ENCODE measurements at regions not wholly inside any gene's neighbourhood (a gene's known extent, or its start where the extent isn't known, plus 50 kb on each side); places are given as distances from the start of the nearest gene placed in this dataset.
A peak's percentile ranks its signal among the peaks of the same experiment; 100 is the strongest.

DNA sequence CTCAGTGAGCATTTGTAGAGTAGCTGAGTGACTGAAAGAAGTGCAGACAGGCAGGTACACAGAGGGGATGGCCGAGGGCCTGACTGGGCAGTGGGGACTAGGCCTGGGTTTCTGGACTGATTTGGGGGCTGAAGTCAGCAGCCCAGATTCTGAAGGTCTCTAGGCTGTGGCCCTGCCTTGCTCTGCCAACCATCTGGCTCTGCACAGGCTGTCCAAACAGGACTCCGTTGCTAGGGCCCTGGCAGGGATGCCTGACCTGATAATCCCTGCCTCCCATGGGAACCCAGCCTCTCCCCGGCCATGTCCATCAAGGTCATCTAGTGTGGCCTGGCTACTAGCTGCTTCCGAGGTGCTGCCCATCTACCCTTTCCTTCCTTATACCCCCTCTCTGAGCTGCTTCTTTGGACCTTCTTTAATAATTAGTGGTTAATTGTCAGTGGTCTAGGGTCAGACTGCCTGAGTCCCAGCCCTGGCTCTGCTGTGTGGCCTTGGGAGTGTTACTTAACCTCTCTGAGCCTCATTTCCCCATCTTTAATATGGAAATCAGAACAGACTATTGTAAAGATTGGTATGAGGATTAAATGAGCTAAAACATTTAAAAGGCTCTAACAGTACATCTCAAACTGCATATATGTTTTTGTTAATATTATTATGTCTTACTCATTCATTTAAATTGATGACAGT lies 137.9 kb downstream of the VEGFA start:
- no peaks in the 10 kb centered on the region for H3K4me1 Mint-ChIP-seq
- TF ChIP-seq, protein P1, sequence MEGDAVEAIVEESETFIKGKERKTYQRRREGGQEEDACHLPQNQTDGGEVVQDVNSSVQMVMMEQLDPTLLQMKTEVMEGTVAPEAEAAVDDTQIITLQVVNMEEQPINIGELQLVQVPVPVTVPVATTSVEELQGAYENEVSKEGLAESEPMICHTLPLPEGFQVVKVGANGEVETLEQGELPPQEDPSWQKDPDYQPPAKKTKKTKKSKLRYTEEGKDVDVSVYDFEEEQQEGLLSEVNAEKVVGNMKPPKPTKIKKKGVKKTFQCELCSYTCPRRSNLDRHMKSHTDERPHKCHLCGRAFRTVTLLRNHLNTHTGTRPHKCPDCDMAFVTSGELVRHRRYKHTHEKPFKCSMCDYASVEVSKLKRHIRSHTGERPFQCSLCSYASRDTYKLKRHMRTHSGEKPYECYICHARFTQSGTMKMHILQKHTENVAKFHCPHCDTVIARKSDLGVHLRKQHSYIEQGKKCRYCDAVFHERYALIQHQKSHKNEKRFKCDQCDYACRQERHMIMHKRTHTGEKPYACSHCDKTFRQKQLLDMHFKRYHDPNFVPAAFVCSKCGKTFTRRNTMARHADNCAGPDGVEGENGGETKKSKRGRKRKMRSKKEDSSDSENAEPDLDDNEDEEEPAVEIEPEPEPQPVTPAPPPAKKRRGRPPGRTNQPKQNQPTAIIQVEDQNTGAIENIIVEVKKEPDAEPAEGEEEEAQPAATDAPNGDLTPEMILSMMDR (IDR thresholded peaks at IDR 0.05) = no peak
- Histone ChIP-seq H3K36me3 (replicated peaks in 1 of 2; ENCODE audit: control insufficient read depth in 1 of 2, insufficient read depth in 2 of 2, low read length in 2 of 2) (no peaks in the 10 kb centered on the region), H3K9me3 (replicated peaks in 1 of 2; ENCODE audit: control insufficient read depth in 1 of 2, insufficient read depth in 1 of 2, low read length in 2 of 2) (no peaks in the 10 kb centered on the region), H2AFZ (ENCODE audit: insufficient read depth, low read depth, low read length, poor library complexity, severe bottlenecking) (no peak overlapping the region), H3K79me2 (ENCODE audit: insufficient read depth, low read length) (no peaks in the 10 kb centered on the region), H3K4me3 (replicated peaks in 1 of 3; ENCODE audit: low read depth in 2 of 3, low read length in 3 of 3) (no peak overlapping the region), H3K27ac (ENCODE audit: low read depth in 1 of 2, low read length in 2 of 2) (no peak overlapping the region), H3K9ac (ENCODE audit: insufficient read depth, low read length, poor library complexity, severe bottlenecking) (no peak overlapping the region), H3K4me2 (replicated peaks; ENCODE audit: extremely low read depth, low read length, poor library complexity, severe bottlenecking) (no peak overlapping the region), H3K27me3 (ENCODE audit: control insufficient read depth in 2 of 2, insufficient read depth in 2 of 2, low read length in 2 of 2) (no peaks in the 10 kb centered on the region), H4K20me1 (ENCODE audit: insufficient read depth, low read length) (no peaks in the 10 kb centered on the region), H3K4me1 (ENCODE audit: control insufficient read depth in 1 of 2, insufficient read depth in 2 of 2, low read length in 2 of 2) (no peaks in the 10 kb centered on the region)
- no peak for DNase-seq
- 90% methylated on average over 3 of the region's 4 CpGs for WGBS (ENCODE audit: insufficient coverage)
- no peak overlapping the region for H3K4me3 Mint-ChIP-seq
- H3K27me3 Mint-ChIP-seq (ENCODE audit: low read depth in 3 of 3) = peaks cover 1 to 6% (median 4%) of the 10 kb centered on the region in 3 donors
- no peaks in the 10 kb centered on the region for H3K36me3 Mint-ChIP-seq
- no peaks in the 10 kb centered on the region for H3K9me3 Mint-ChIP-seq
- intact Hi-C loops (cut with micrococcal nuclease) = no loop called here
- H3K27ac Mint-ChIP-seq = peak overlapping the region in 2 of 7 donors; percentile 13 to 68

GRCh38 chr6:43907312-43907711 lies 137.3 kb downstream of the VEGFA start:
- H3K9ac ChIP-seq (ENCODE audit: insufficient read depth, low read length, poor library complexity, severe bottlenecking) = no peak overlapping the region
- TF ChIP-seq, protein P1 (IDR thresholded peaks at IDR 0.05) = no peak
- no peaks in the 10 kb centered on the region for H3K4me1 ChIP-seq (ENCODE audit: control insufficient read depth in 1 of 2, insufficient read depth in 2 of 2, low read length in 2 of 2)
- no peaks in the 10 kb centered on the region for H3K27me3 ChIP-seq (ENCODE audit: control insufficient read depth in 2 of 2, insufficient read depth in 2 of 2, low read length in 2 of 2)
- no peaks in the 10 kb centered on the region for H3K79me2 ChIP-seq (ENCODE audit: insufficient read depth, low read length)
- Mint-ChIP-seq H3K4me3 (no peak overlapping the region), H3K27ac (no peak overlapping the region), H3K36me3 (no peaks in the 10 kb centered on the region), H3K27me3 (ENCODE audit: low read depth in 3 of 3) (peaks cover 0 to 3% (median 3%) of the 10 kb centered on the region in 3 donors), H3K9me3 (no peaks in the 10 kb centered on the region), H3K4me1 (peaks cover under 1% of the 10 kb centered on the region)
- no peaks in the 10 kb centered on the region for H4K20me1 ChIP-seq (ENCODE audit: insufficient read depth, low read length)
- H3K27ac ChIP-seq (ENCODE audit: low read depth in 1 of 2, low read length in 2 of 2) = no peak overlapping the region
- no peak overlapping the region for H3K4me2 ChIP-seq (replicated peaks; ENCODE audit: extremely low read depth, low read length, poor library complexity, severe bottlenecking)
- H3K4me3 ChIP-seq (replicated peaks in 1 of 3; ENCODE audit: low read depth in 2 of 3, low read length in 3 of 3) = no peak overlapping the region
- no CpG with 5 or more reads among the region's 2 CpGs for WGBS (ENCODE audit: insufficient coverage)
- H2AFZ ChIP-seq (ENCODE audit: insufficient read depth, low read depth, low read length, poor library complexity, severe bottlenecking) = no peak overlapping the region
- no peak for DNase-seq
- intact Hi-C loops (cut with micrococcal nuclease) = no loop called here
- H3K9me3 ChIP-seq (replicated peaks in 1 of 2; ENCODE audit: control insufficient read depth in 1 of 2, insufficient read depth in 1 of 2, low read length in 2 of 2) = no peaks in the 10 kb centered on the region
- H3K36me3 ChIP-seq (replicated peaks in 1 of 2; ENCODE audit: control insufficient read depth in 1 of 2, insufficient read depth in 2 of 2, low read length in 2 of 2) = no peaks in the 10 kb centered on the region

Measured in CD14-positive monocyte (primary cell).